GM12878 (cell line): ENCODE measurements at regions not wholly inside any gene's neighbourhood (a gene's known extent, or its start where the extent isn't known, plus 50 kb on each side); places are given as distances from the start of the nearest gene placed in this dataset.

Source experiments
- ATAC-seq: fragments of 200-7000 bp; cut with Tn5 transposase; 3 replicates; pipeline ENCODE4 v1.9.1; 2020; ENCODE audit warnings: mild to moderate bottlenecking, moderate library complexity
- BruUV-seq: library from RNA; stranded (reverse); fragments of 400-500 nt; replicated peaks from 2 replicates; lab custom pipeline; 2021; lab: Mats Ljungman, UMichigan
- CTCF ChIA-PET: fragments of 300-600 bp; sonication (Branson Sonifier 250); formaldehyde crosslinking; extraction: SDS; loops from one replicate; lab custom pipeline; 2021; ENCODE audit warnings: inconsistent platforms; lab: Yijun Ruan, JAX
- POLR2A ChIA-PET: fragments of 350-600 bp; formaldehyde crosslinking; extraction: SDS; loops from one replicate; lab custom pipeline; 2021; ENCODE audit warnings: inconsistent platforms; lab: Charles Lee
- RAD21 ChIA-PET: fragments of 300-600 bp; sonication (Branson Sonifier 250); formaldehyde crosslinking; loops from one replicate; lab custom pipeline; 2023; ENCODE audit warnings: antibody characterized with exemption; ENCODE audit not compliant: unreplicated experiment; lab: Charles Lee
- SMC1A ChIA-PET: fragments of 300-600 bp; sonication (Branson Sonifier 250); formaldehyde crosslinking; loops from one replicate; lab custom pipeline; 2023; ENCODE audit not compliant: unreplicated experiment, uncharacterized antibody; lab: Charles Lee
- DNase-seq: peaks from one replicate; pipeline ENCODE4 v3.0.0-alpha.2; 2011; ENCODE audit warnings: low read depth, low spot score
- FAIRE-seq: peaks from 3 replicates; lab custom pipeline; 2011; peaks lifted over from hg19 to GRCh38; lab: Jason Lieb, UNC
- H2AFZ ChIP-seq: 2 replicates; pipeline ENCODE4 v1.6.0; 2011; ENCODE audit warnings: low read depth, low read length, control low read depth; ENCODE audit not compliant: control insufficient read depth
- H3K27ac ChIP-seq: 2 replicates; pipeline ENCODE4 v1.5.1; 2011; ENCODE audit warnings: control low read depth; ENCODE audit not compliant: control insufficient read depth, insufficient read depth
- H3K27me3 ChIP-seq, 2 experiments: replicated peaks in 1 of 2; 2 replicates each; pipeline versions ENCODE4 v1.6.0 to v1.6.1; 2011; ENCODE audit warnings: low read length in 1 of 2; ENCODE audit not compliant: control insufficient read depth in 2 of 2, insufficient read depth in 2 of 2
- H3K36me3 ChIP-seq, 2 experiments: 2 replicates each; pipeline ENCODE4 v1.5.1; 2011; ENCODE audit warnings: low read length in 1 of 2; ENCODE audit not compliant: control insufficient read depth in 2 of 2, insufficient read depth in 2 of 2
- H3K4me1 ChIP-seq: 2 replicates; pipeline ENCODE4 v1.6.1; 2011; ENCODE audit warnings: mild to moderate bottlenecking, low read length, moderate library complexity, mixed read lengths; ENCODE audit not compliant: control insufficient read depth, insufficient read depth
- H3K4me2 ChIP-seq: 2 replicates; pipeline ENCODE4 v1.6.0; 2011; ENCODE audit warnings: control low read depth; ENCODE audit not compliant: control insufficient read depth, insufficient read depth
- H3K4me3 ChIP-seq: fragments of 200-600 bp; sonication (generic); 2 replicates; pipeline ENCODE4 v1.5.1; 2016
- H3K79me2 ChIP-seq: 2 replicates; pipeline ENCODE4 v1.6.0; 2011; ENCODE audit warnings: low read length; ENCODE audit not compliant: control insufficient read depth, insufficient read depth
- H3K9ac ChIP-seq: 2 replicates; pipeline ENCODE4 v1.8.0; 2011; ENCODE audit warnings: low read length, control low read depth, mixed read lengths; ENCODE audit not compliant: control insufficient read depth, insufficient read depth
- H3K9me3 ChIP-seq: replicated peaks from 3 replicates; pipeline ENCODE4 v1.5.1; 2011; ENCODE audit warnings: mild to moderate bottlenecking, low read length; ENCODE audit not compliant: control insufficient read depth, insufficient read depth
- H4K20me1 ChIP-seq: 2 replicates; pipeline ENCODE4 v1.6.0; 2011; ENCODE audit not compliant: control insufficient read depth, insufficient read depth
- BCL11A ChIP-seq: IDR thresholded peaks from 2 replicates; pipeline ENCODE4 v1.6.1; 2011; ENCODE audit warnings: low read depth, low read length
- CEBPZ ChIP-seq: fragments of 150-350 bp; IDR thresholded peaks from 2 replicates; pipeline ENCODE4 v1.6.1; 2016; ENCODE audit warnings: low read depth, low read length
- DPF2 ChIP-seq: fragments of 450-650 bp; IDR thresholded peaks from 2 replicates; pipeline ENCODE4 v1.6.1; 2017; ENCODE audit warnings: mild to moderate bottlenecking
- EP300 ChIP-seq, 2 experiments: fragments of 150-350 bp in 1 of 2; IDR thresholded peaks; 2 replicates each; pipeline ENCODE4 v1.6.1; 2011 to 2012; ENCODE audit warnings: low read depth in 2 of 2, low read length in 2 of 2, borderline replicate concordance in 1 of 2, improper control_type of control experiment in 1 of 2, inconsistent platforms in 1 of 2; ENCODE audit not compliant: control insufficient read depth in 1 of 2
- IRF4 ChIP-seq: IDR thresholded peaks from 2 replicates; pipeline ENCODE4 v1.6.1; 2011; ENCODE audit warnings: low read depth, low read length
- MYB ChIP-seq: fragments of 150-350 bp; IDR thresholded peaks from 2 replicates; pipeline ENCODE4 v1.6.1; 2014; ENCODE audit warnings: mild to moderate bottlenecking, low read depth, low read length, borderline replicate concordance
- SP1 ChIP-seq: IDR thresholded peaks from one replicate; pipeline ENCODE4 v1.6.1; 2011; ENCODE audit warnings: low read depth, low read length
- STAT3 ChIP-seq: IDR thresholded peaks from 2 replicates; pipeline ENCODE4 v1.6.1; 2011; ENCODE audit warnings: low read depth, low read length, improper control_type of control experiment
- TAF1 ChIP-seq: IDR thresholded peaks from 2 replicates; pipeline ENCODE4 v1.6.1; 2011; ENCODE audit warnings: mild to moderate bottlenecking, low read depth, low read length, borderline replicate concordance
- TCF12 ChIP-seq: IDR thresholded peaks from 2 replicates; pipeline ENCODE4 v1.6.1; 2011; ENCODE audit warnings: low read depth, mild to moderate bottlenecking, low read length
- ZNF207 ChIP-seq: fragments of 450-650 bp; IDR thresholded peaks from 2 replicates; pipeline ENCODE4 v1.6.1; 2014; ENCODE audit warnings: antibody characterized with exemption, mild to moderate bottlenecking, borderline replicate concordance
- WGBS: methylation state at CpG from one replicate; pipeline ENCODE4 v1.1.6; 2016; ENCODE audit warnings: low lambda C conversion rate; ENCODE audit not compliant: insufficient replicate concordance, insufficient coverage; ENCODE audit errors: missing lambda C conversion rate; 5-methylcytosine and 5-hydroxymethylcytosine counted together
- in situ Hi-C: fragments of 300-500 bp; cut with MboI; formaldehyde crosslinking; loops from 9 replicates; pipeline ENCODE4 v1.14.3; 2018; ENCODE audit warnings: mixed read lengths
- intact Hi-C: fragments of 100-400 bp; cut with micrococcal nuclease; formaldehyde crosslinking; loops from one replicate; pipeline ENCODE4 v1.14.2; 2022; ENCODE audit not compliant: unreplicated experiment
- TF ChIP-seq, protein P1 (sequence below): IDR thresholded peaks from 2 replicates; pipeline ENCODE4 v1.6.1; 2011; ENCODE audit warnings: low read depth, mild to moderate bottlenecking, low read length, moderate library complexity, borderline replicate concordance; ENCODE audit errors: extremely low read depth

GRCh38 chr7:47643716-47644400 lies 61.9 kb upstream of the TNS3 start:
- ChIA-PET POLR2A (no interaction called here), CTCF (no interaction called here), SMC1A (interaction anchor here (1.3 kb wide), 1 partner anchor 13 kb away, joined by 4 read pairs; no protein-coding TSS in a partner anchor), RAD21 (no interaction called here)
- H3K79me2 ChIP-seq: no peaks in the 10 kb centered on the region
- FAIRE-seq (no peak), ATAC-seq (no peak), DNase-seq (no peak)
- H3K36me3 ChIP-seq: no peaks in the 10 kb centered on the region
- H3K4me2 ChIP-seq: no peak overlapping the region
- intact Hi-C loops: no loop called here
- TF ChIP-seq MYB (no peak), BCL11A (no peak), IRF4 (no peak), ZNF207 (no peak)
- no peaks in the 10 kb centered on the region for H4K20me1 ChIP-seq
- in situ Hi-C loops: no loop called here
- no peak overlapping the region for H3K9ac ChIP-seq
- BruUV-seq: no TSS peak
- no peak overlapping the region for H3K27ac ChIP-seq
- no peak overlapping the region for H2AFZ ChIP-seq
- WGBS: 23% methylated on average over 4 of the region's 4 CpGs
- peaks cover 6% of the 10 kb centered on the region for H3K4me1 ChIP-seq
- no peaks in the 10 kb centered on the region for H3K27me3 ChIP-seq
- H3K9me3 ChIP-seq: no peaks in the 10 kb centered on the region; the same call in 2 of the 3 replicates
- no peak overlapping the region for H3K4me3 ChIP-seq

DNA sequence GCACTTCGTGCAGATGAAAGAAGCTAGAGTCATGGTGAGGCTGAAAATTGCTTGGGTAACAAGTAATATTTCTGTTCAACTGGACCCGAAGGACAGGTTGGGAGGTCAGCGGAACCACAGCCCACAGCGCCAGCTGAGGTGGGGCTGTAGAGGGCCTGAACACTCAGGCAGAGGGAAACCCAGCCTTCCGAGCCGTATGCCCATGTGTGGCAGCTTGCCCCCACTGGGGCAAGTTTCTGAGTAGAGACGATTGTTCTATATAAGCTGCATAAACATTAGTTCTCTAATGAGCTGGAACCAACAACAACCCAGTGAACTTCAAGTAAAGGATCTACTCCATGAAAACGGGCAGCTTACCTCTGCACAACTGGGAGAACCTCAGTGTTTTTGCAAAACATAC lies 58.4 kb upstream of the TNS3 start:
- Histone ChIP-seq H3K9me3 (no peaks in the 10 kb centered on the region; the same call in 2 of the 3 replicates), H3K4me1 (no peaks in the 10 kb centered on the region), H3K36me3 (no peaks in the 10 kb centered on the region), H3K27ac (no peak overlapping the region), H2AFZ (no peak overlapping the region), H3K9ac (no peak overlapping the region), H3K27me3 (no peaks in the 10 kb centered on the region), H4K20me1 (no peaks in the 10 kb centered on the region), H3K4me3 (no peak overlapping the region), H3K79me2 (no peaks in the 10 kb centered on the region), H3K4me2 (no peak overlapping the region)
- BruUV-seq: no TSS peak
- FAIRE-seq (no peak), DNase-seq (no peak), ATAC-seq (no peak)
- RAD21 ChIA-PET: no interaction called here
- SMC1A ChIA-PET: interaction anchor here (0.6 to 1.7 kb wide), 2 partner anchors 12 to 120 kb away, joined by 3 read pairs; no protein-coding TSS in a partner anchor
- POLR2A ChIA-PET: no interaction called here
- WGBS: 58% methylated on average over 8 of the region's 8 CpGs
- in situ Hi-C loops: no loop called here
- intact Hi-C loops: no loop called here
- TF ChIP-seq TCF12 (no peak), SP1 (no peak), DPF2 (no peak), EP300 (IDR thresholded peaks at IDR 0.05; ENCODE audit: borderline replicate concordance in 1 of 2, control insufficient read depth in 1 of 2, low read depth in 2 of 2, low read length in 2 of 2) (no peak), CEBPZ (no peak), STAT3 (no peak), TAF1 (no peak)
- TF ChIP-seq, protein P1, sequence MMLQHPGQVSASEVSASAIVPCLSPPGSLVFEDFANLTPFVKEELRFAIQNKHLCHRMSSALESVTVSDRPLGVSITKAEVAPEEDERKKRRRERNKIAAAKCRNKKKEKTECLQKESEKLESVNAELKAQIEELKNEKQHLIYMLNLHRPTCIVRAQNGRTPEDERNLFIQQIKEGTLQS: no peak
- CTCF ChIA-PET: interaction anchor here (0.9 kb wide), 1 partner anchor 205 kb away, joined by 3 read pairs; no protein-coding TSS in a partner anchor
